ENCODE measurements at regions not wholly inside any gene's neighbourhood (a gene's known extent, or its start where the extent isn't known, plus 50 kb on each side); places are given as distances from the start of the nearest gene placed in this dataset.

DNA sequence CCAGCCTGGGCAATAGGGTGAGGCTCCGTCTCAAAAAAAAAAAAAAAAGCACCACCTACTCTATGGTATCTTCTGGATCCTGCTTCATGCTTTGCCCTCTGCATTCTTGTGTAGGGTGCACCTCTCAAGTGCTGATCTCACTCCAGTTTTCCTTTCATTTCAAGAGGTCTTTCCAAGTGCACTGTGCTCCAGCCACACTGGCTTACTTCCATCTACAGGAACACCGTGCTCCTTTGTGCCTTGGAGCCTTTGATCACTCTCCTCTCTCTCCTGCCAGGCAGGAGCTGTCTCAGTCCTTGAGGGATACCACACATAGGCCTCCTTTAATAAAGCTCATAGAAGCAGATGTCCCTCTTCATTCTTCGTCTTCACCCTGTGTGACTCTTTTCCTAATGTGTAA, 55.4 kb upstream of the GREM2 start:
- DNase-seq = no peak

- DNase-seq = no peak
Measured at GRCh38 chr1:240666568-240667198, 54.7 kb upstream of the GREM2 start.

- DNase-seq = no peak
Measured at GRCh38 chr1:240663169-240663879, 51.4 kb upstream of the GREM2 start.
